Endothelial cell of umbilical vein (primary cell): ENCODE measurements at regions not wholly inside any gene's neighbourhood (a gene's known extent, or its start where the extent isn't known, plus 50 kb on each side); places are given as distances from the start of the nearest gene placed in this dataset.

Experiments used
- CTCF ChIP-seq, 2 donors: IDR thresholded peaks; 1 replicate in 1 of 2; 2 replicates in 1 of 2; pipeline ENCODE4 v1.5.1; 2011; ENCODE audit warnings: low read length in 2 of 2, mild to moderate bottlenecking in 2 of 2, moderate library complexity in 2 of 2, control low read depth in 1 of 2, inconsistent platforms in 1 of 2, low read depth in 1 of 2; ENCODE audit not compliant: insufficient read depth in 1 of 2; ENCODE audit errors: extremely low read depth in 1 of 2
- EZH2 ChIP-seq: IDR thresholded peaks from 2 replicates; pipeline ENCODE4 v1.6.1; 2012; ENCODE audit warnings: borderline replicate concordance, low read depth, mild to moderate bottlenecking, moderate library complexity, low read length, inconsistent platforms; ENCODE audit not compliant: severe bottlenecking
- GATA2 ChIP-seq: IDR thresholded peaks from 2 replicates; pipeline ENCODE4 v1.7.0; 2011; ENCODE audit warnings: low read depth, mild to moderate bottlenecking, moderate library complexity, mixed read lengths, low read length; ENCODE audit not compliant: insufficient read length, insufficient read depth
- JUN ChIP-seq: IDR thresholded peaks from 2 replicates; pipeline ENCODE4 v1.6.1; 2011; ENCODE audit warnings: borderline replicate concordance, low read depth; ENCODE audit not compliant: insufficient read length, insufficient read depth
- MAX ChIP-seq: IDR thresholded peaks from 2 replicates; pipeline ENCODE4 v1.6.1; 2011; ENCODE audit not compliant: insufficient read depth, insufficient read length
- MYC ChIP-seq: IDR thresholded peaks from one replicate; pipeline ENCODE4 v1.6.1; 2011; ENCODE audit warnings: mild to moderate bottlenecking, low read depth, low read length
- POLR2A ChIP-seq: IDR thresholded peaks from 2 replicates; pipeline ENCODE4 v1.6.1; 2012; ENCODE audit warnings: low read depth, mild to moderate bottlenecking, control low read depth, low read length
- POLR2AphosphoS5 ChIP-seq: IDR thresholded peaks from 2 replicates; pipeline ENCODE4 v1.6.1; 2012; ENCODE audit warnings: low read depth, mild to moderate bottlenecking, control low read depth, low read length, moderate library complexity; ENCODE audit not compliant: insufficient read depth

- TF ChIP-seq CTCF (IDR thresholded peaks at IDR 0.05; ENCODE audit: extremely low read depth in 1 of 2, insufficient read depth in 1 of 2, low read depth in 1 of 2, low read length in 2 of 2) (no peak), EZH2 (no peak), POLR2AphosphoS5 (no peak), POLR2A (no peak), MYC (no peak), GATA2 (no peak), JUN (peak; percentile 65), MAX (no peak)
Measured at GRCh38 chr1:108053270-108054013, 88.5 kb upstream of the VAV3 start.
